ENCODE measurements at regions not wholly inside any gene's neighbourhood (a gene's known extent, or its start where the extent isn't known, plus 50 kb on each side); places are given as distances from the start of the nearest gene placed in this dataset.

- H3K9ac ChIP-seq (ENCODE audit: low read length): no peak overlapping the region
- no peaks in the 10 kb centered on the region for H3K27me3 ChIP-seq (ENCODE audit: control insufficient read depth in 1 of 2, insufficient read depth in 2 of 2, low read length in 2 of 2)
- H3K4me3 ChIP-seq (ENCODE audit: low read depth in 1 of 2, low read length in 2 of 2): no peak overlapping the region
- no peaks in the 10 kb centered on the region for H3K4me1 ChIP-seq (ENCODE audit: insufficient read depth, low read length)
- H3K36me3 ChIP-seq (ENCODE audit: insufficient read depth, low read length): no peaks in the 10 kb centered on the region
- no peak overlapping the region for H3K27ac ChIP-seq (ENCODE audit: low read depth, low read length)
- no peaks in the 10 kb centered on the region for H3K9me3 ChIP-seq (ENCODE audit: low read length)
Measured at GRCh38 chr7:124557587-124557986, 208.0 kb downstream of the GPR37 start.

GRCh38 chr7:124557101-124557500 is 208.5 kb downstream of the GPR37 start:
- Histone ChIP-seq H3K27me3 (ENCODE audit: control insufficient read depth in 1 of 2, insufficient read depth in 2 of 2, low read length in 2 of 2) (no peaks in the 10 kb centered on the region), H3K9me3 (ENCODE audit: low read length) (no peaks in the 10 kb centered on the region), H3K4me1 (ENCODE audit: insufficient read depth, low read length) (no peaks in the 10 kb centered on the region), H3K27ac (ENCODE audit: low read depth, low read length) (no peak overlapping the region), H3K36me3 (ENCODE audit: insufficient read depth, low read length) (no peaks in the 10 kb centered on the region), H3K4me3 (ENCODE audit: low read depth in 1 of 2, low read length in 2 of 2) (no peak overlapping the region), H3K9ac (ENCODE audit: low read length) (no peak overlapping the region)

DNA sequence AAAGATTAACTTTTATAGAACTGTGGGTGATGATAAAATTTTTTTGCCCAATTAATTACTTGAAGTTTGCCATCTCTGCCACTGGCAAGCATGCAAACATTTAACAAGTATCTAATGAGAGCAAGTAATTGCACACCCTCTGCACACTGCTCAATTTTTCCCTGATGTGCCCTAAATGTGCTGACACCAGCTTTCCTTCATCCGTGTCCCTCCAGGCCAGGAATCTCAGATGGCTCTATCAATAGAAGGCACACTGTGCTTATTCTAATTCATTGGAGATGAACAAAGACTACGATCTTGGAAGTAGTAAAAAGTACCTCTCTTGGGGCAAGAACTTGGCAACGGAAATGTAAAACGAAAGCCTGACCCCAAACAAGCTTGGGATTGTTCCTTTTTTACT is 212.1 kb downstream of the GPR37 start:
- H3K27me3 ChIP-seq (ENCODE audit: control insufficient read depth in 1 of 2, insufficient read depth in 2 of 2, low read length in 2 of 2): no peaks in the 10 kb centered on the region
- no peak overlapping the region for H3K4me3 ChIP-seq (ENCODE audit: low read depth in 1 of 2, low read length in 2 of 2)
- H3K36me3 ChIP-seq (ENCODE audit: insufficient read depth, low read length): no peaks in the 10 kb centered on the region
- H3K27ac ChIP-seq (ENCODE audit: low read depth, low read length): no peak overlapping the region
- no peaks in the 10 kb centered on the region for H3K4me1 ChIP-seq (ENCODE audit: insufficient read depth, low read length)
- no peak overlapping the region for H3K9ac ChIP-seq (ENCODE audit: low read length)
- no peaks in the 10 kb centered on the region for H3K9me3 ChIP-seq (ENCODE audit: low read length)

DNA sequence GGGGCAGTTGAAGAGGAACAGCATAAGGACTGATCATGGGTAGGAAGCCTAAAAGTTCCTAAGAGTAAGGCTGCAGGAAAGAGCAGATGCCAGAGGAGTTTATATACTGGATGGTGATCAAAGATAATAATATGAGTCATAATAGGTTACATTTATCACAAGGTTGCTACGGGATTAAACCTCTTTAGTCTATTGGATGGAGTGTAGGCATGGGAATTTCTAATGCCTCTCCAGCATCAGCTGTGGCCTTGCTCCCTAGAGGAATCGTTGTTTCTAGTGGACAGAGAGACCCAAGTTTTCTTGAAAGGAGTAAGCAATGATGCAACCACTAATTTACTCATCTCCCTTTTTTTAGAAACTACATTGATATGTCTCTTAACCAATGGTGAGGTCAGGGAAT is 213.4 kb downstream of the GPR37 start:
- Histone ChIP-seq H3K36me3 (ENCODE audit: insufficient read depth, low read length) (no peaks in the 10 kb centered on the region), H3K4me1 (ENCODE audit: insufficient read depth, low read length) (no peaks in the 10 kb centered on the region), H3K9me3 (ENCODE audit: low read length) (no peaks in the 10 kb centered on the region), H3K27me3 (ENCODE audit: control insufficient read depth in 1 of 2, insufficient read depth in 2 of 2, low read length in 2 of 2) (no peaks in the 10 kb centered on the region), H3K4me3 (ENCODE audit: low read depth in 1 of 2, low read length in 2 of 2) (no peak overlapping the region), H3K9ac (ENCODE audit: low read length) (no peak overlapping the region), H3K27ac (ENCODE audit: low read depth, low read length) (no peak overlapping the region)

DNA sequence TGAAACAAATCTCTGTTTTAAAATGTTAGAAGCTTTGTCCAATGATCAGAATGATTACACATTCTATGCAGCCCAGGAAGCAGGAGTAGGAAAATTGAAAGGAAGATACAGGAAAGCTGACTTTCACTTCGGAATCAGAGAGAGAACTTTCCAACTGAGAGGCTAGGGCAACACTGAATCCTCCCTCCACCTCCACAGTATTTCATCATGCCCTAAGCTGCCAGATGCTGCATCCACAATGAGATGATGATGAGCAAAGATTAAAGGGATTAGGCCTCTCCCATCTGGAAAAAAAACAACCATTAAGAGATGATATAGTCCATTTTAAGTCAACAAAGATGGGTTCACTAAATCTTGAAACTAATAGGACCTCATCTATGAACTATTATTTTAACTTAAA is 215.6 kb downstream of the GPR37 start:
- H3K9ac ChIP-seq (ENCODE audit: low read length): no peak overlapping the region
- H3K9me3 ChIP-seq (ENCODE audit: low read length): no peaks in the 10 kb centered on the region
- no peaks in the 10 kb centered on the region for H3K36me3 ChIP-seq (ENCODE audit: insufficient read depth, low read length)
- H3K27ac ChIP-seq (ENCODE audit: low read depth, low read length): no peak overlapping the region
- no peak overlapping the region for H3K4me3 ChIP-seq (ENCODE audit: low read depth in 1 of 2, low read length in 2 of 2)
- H3K4me1 ChIP-seq (ENCODE audit: insufficient read depth, low read length): no peaks in the 10 kb centered on the region
- no peaks in the 10 kb centered on the region for H3K27me3 ChIP-seq (ENCODE audit: control insufficient read depth in 1 of 2, insufficient read depth in 2 of 2, low read length in 2 of 2)

GRCh38 chr7:124542476-124542875 is 223.1 kb downstream of the GPR37 start:
- no peak overlapping the region for H3K4me3 ChIP-seq (ENCODE audit: low read depth in 1 of 2, low read length in 2 of 2)
- H3K27ac ChIP-seq (ENCODE audit: low read depth, low read length): no peak overlapping the region
- no peak overlapping the region for H3K9ac ChIP-seq (ENCODE audit: low read length)
- no peaks in the 10 kb centered on the region for H3K36me3 ChIP-seq (ENCODE audit: insufficient read depth, low read length)
- H3K27me3 ChIP-seq (ENCODE audit: control insufficient read depth in 1 of 2, insufficient read depth in 2 of 2, low read length in 2 of 2): no peaks in the 10 kb centered on the region
- H3K4me1 ChIP-seq (ENCODE audit: insufficient read depth, low read length): no peaks in the 10 kb centered on the region
- no peaks in the 10 kb centered on the region for H3K9me3 ChIP-seq (ENCODE audit: low read length)

GRCh38 chr7:124536156-124536762 is 229.3 kb downstream of the GPR37 start:
- Histone ChIP-seq H3K4me1 (ENCODE audit: insufficient read depth, low read length) (no peaks in the 10 kb centered on the region), H3K27me3 (ENCODE audit: control insufficient read depth in 1 of 2, insufficient read depth in 2 of 2, low read length in 2 of 2) (no peaks in the 10 kb centered on the region), H3K9ac (ENCODE audit: low read length) (no peak overlapping the region), H3K4me3 (ENCODE audit: low read depth in 1 of 2, low read length in 2 of 2) (no peak overlapping the region), H3K27ac (ENCODE audit: low read depth, low read length) (no peak overlapping the region), H3K36me3 (ENCODE audit: insufficient read depth, low read length) (no peaks in the 10 kb centered on the region), H3K9me3 (ENCODE audit: low read length) (no peaks in the 10 kb centered on the region)

DNA sequence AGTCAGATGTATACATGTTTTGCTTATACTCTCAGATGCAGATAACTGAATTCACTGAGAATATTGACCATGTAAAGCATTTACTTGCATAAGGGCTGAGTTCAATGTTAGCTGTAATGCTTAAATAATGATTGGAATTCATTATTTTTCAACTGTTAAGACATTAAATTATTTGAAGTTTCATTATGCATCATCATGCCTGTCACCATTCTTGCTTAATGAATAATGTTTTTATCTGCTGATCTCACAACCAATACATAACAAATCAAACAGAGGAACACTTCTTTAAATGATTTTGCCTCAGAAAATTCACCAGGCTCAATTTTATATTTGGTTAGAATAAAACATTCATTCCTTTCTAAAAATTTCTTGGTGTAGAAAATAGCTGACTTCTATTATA is 233.4 kb downstream of the GPR37 start:
- Histone ChIP-seq H3K4me1 (ENCODE audit: insufficient read depth, low read length) (no peaks in the 10 kb centered on the region), H3K27me3 (ENCODE audit: control insufficient read depth in 1 of 2, insufficient read depth in 2 of 2, low read length in 2 of 2) (no peaks in the 10 kb centered on the region), H3K27ac (ENCODE audit: low read depth, low read length) (no peak overlapping the region), H3K9me3 (ENCODE audit: low read length) (no peaks in the 10 kb centered on the region), H3K36me3 (ENCODE audit: insufficient read depth, low read length) (no peaks in the 10 kb centered on the region), H3K4me3 (ENCODE audit: low read depth in 1 of 2, low read length in 2 of 2) (no peak overlapping the region), H3K9ac (ENCODE audit: low read length) (no peak overlapping the region)

DNA sequence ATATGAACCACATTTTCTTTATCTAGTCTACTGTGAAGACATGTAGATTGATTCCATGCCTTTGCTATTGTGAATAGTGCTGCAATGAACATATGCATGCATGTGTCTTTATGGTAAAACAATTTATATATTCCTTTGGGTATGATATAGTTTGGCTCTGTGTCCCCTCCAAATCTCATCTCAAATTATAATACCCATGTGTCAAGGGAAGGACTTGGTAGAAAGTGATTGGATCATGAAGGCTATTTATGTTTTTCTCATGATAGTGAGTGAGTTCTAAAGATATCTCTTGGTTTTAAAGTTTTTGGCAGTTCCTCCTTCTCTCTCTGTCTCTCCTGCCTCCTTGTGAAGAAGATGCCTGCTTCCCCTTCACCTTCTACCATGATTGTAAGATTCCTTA is 248.7 kb downstream of the GPR37 start:
- Histone ChIP-seq H3K9me3 (ENCODE audit: low read length) (no peaks in the 10 kb centered on the region), H3K36me3 (ENCODE audit: insufficient read depth, low read length) (no peaks in the 10 kb centered on the region), H3K4me3 (ENCODE audit: low read depth in 1 of 2, low read length in 2 of 2) (no peak overlapping the region), H3K4me1 (ENCODE audit: insufficient read depth, low read length) (no peaks in the 10 kb centered on the region), H3K27ac (ENCODE audit: low read depth, low read length) (no peak overlapping the region), H3K9ac (ENCODE audit: low read length) (no peak overlapping the region), H3K27me3 (ENCODE audit: control insufficient read depth in 1 of 2, insufficient read depth in 2 of 2, low read length in 2 of 2) (no peaks in the 10 kb centered on the region)

DNA sequence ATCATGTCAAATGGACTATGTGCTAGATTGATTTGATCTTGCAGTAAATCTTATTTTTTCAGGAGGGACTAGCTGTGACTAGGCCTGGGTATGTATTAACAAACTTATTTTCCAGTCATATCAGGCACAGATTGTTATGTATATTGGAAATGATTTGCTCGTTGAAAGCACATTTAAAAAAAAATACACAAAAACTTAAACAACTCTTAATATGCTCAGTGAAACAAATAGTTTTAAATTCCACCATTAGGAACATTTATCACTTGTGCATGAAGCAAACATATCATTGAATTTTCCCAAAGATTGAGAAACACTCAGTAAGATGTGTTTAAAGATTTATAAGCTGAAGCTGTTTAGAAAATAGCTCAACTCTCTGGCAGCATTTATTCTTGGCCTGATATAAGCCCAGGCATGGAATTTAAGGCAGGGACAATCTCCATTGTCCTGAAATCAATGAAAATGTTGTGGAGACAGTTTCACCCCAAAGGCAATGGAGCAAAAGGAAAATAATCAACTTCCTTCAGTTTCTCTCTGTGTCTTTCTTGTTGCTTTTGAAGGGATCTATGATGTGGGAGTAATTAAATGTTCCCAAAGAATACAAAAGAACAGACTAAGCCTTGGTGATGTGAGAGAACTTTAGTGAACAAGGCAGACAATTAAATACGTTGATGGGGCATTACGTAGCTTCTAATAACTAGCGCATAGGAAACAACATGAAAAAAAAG is 250.3 kb downstream of the GPR37 start:
- Histone ChIP-seq H3K27ac (ENCODE audit: low read depth, low read length) (no peak overlapping the region), H3K9ac (ENCODE audit: low read length) (no peak overlapping the region), H3K4me1 (ENCODE audit: insufficient read depth, low read length) (no peaks in the 10 kb centered on the region), H3K4me3 (ENCODE audit: low read depth in 1 of 2, low read length in 2 of 2) (no peak overlapping the region), H3K36me3 (ENCODE audit: insufficient read depth, low read length) (no peaks in the 10 kb centered on the region), H3K27me3 (ENCODE audit: control insufficient read depth in 1 of 2, insufficient read depth in 2 of 2, low read length in 2 of 2) (no peaks in the 10 kb centered on the region), H3K9me3 (ENCODE audit: low read length) (no peaks in the 10 kb centered on the region)

- no peaks in the 10 kb centered on the region for H3K36me3 ChIP-seq (ENCODE audit: insufficient read depth, low read length)
- H3K27ac ChIP-seq (ENCODE audit: low read depth, low read length): no peak overlapping the region
- no peaks in the 10 kb centered on the region for H3K4me1 ChIP-seq (ENCODE audit: insufficient read depth, low read length)
- no peaks in the 10 kb centered on the region for H3K9me3 ChIP-seq (ENCODE audit: low read length)
- no peak overlapping the region for H3K4me3 ChIP-seq (ENCODE audit: low read depth in 1 of 2, low read length in 2 of 2)
- H3K9ac ChIP-seq (ENCODE audit: low read length): no peak overlapping the region
- no peaks in the 10 kb centered on the region for H3K27me3 ChIP-seq (ENCODE audit: control insufficient read depth in 1 of 2, insufficient read depth in 2 of 2, low read length in 2 of 2)
Measured at GRCh38 chr7:124514471-124514870, 251.1 kb downstream of the GPR37 start.

DNA sequence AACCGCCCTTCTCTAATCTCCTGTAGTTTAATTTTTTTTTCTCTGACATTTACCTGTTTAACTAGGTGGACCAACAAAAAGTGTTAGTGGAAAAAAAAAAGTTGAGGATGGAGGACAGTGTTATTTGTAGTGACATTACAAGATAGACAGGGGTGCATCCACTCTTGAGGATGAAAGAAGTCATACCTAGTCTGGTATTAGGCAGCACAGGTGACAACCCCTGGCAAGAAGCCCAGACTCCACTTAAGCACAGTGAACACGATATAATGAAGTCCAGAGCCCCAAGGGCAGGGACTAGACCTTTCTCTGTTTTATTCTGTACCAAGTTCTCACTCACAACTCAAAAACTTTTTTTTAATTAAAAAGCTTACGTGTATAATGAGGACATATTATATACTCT is 268.4 kb downstream of the GPR37 start:
- no peak overlapping the region for H3K4me3 ChIP-seq (ENCODE audit: low read depth in 1 of 2, low read length in 2 of 2)
- no peaks in the 10 kb centered on the region for H3K27me3 ChIP-seq (ENCODE audit: control insufficient read depth in 1 of 2, insufficient read depth in 2 of 2, low read length in 2 of 2)
- H3K27ac ChIP-seq (ENCODE audit: low read depth, low read length): no peak overlapping the region
- no peaks in the 10 kb centered on the region for H3K4me1 ChIP-seq (ENCODE audit: insufficient read depth, low read length)
- no peaks in the 10 kb centered on the region for H3K9me3 ChIP-seq (ENCODE audit: low read length)
- no peak overlapping the region for H3K9ac ChIP-seq (ENCODE audit: low read length)
- no peaks in the 10 kb centered on the region for H3K36me3 ChIP-seq (ENCODE audit: insufficient read depth, low read length)
